Ovary (tissue), 3 donors: ENCODE measurements at regions not wholly inside any gene's neighbourhood (a gene's known extent, or its start where the extent isn't known, plus 50 kb on each side); places are given as distances from the start of the nearest gene placed in this dataset.

Experiments
- EP300 ChIP-seq: sonication (generic); formaldehyde crosslinking; IDR thresholded peaks from one replicate; pipeline ENCODE4 v1.6.1; 2017; ENCODE audit warnings: antibody characterized with exemption
- POLR2A ChIP-seq: fragments of 450-650 bp; IDR thresholded peaks from one replicate; pipeline ENCODE4 v1.6.1; 2017; ENCODE audit warnings: antibody characterized with exemption, mild to moderate bottlenecking, moderate library complexity
- TF ChIP-seq, protein P1 (sequence below), 3 donors: fragments of 450-650 bp in 2 of 3; fragments of 200-600 bp in 1 of 3; IDR thresholded peaks; one replicate each; pipeline versions ENCODE4 v1.5.1 to v1.8.0; 2016 to 2022; ENCODE audit warnings: antibody characterized with exemption in 3 of 3, mild to moderate bottlenecking in 1 of 3
- donor health status: DM: no; HTN: no; CAD: no.

DNA sequence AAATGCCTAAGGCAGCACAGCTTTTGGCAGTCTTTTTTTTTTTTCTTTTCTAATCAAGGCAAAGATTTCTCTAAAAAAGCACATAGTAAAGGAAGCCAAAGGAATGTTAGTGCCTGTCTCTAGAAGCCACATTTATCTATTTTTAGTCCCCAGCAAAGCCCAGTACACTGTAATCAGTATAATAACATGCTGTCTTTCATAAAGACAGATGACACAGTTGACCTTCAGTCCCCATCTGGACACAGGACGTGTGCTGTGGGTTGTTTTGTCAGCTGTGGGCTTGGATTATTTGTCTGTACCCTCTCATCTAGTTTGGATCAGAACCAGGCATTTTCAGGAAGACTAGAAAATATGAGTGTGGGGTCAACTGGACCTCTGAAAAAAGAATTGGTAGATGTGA lies 110.4 kb upstream of the CTNNB1 start:
- TF ChIP-seq, protein P1, sequence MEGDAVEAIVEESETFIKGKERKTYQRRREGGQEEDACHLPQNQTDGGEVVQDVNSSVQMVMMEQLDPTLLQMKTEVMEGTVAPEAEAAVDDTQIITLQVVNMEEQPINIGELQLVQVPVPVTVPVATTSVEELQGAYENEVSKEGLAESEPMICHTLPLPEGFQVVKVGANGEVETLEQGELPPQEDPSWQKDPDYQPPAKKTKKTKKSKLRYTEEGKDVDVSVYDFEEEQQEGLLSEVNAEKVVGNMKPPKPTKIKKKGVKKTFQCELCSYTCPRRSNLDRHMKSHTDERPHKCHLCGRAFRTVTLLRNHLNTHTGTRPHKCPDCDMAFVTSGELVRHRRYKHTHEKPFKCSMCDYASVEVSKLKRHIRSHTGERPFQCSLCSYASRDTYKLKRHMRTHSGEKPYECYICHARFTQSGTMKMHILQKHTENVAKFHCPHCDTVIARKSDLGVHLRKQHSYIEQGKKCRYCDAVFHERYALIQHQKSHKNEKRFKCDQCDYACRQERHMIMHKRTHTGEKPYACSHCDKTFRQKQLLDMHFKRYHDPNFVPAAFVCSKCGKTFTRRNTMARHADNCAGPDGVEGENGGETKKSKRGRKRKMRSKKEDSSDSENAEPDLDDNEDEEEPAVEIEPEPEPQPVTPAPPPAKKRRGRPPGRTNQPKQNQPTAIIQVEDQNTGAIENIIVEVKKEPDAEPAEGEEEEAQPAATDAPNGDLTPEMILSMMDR (IDR thresholded peaks at IDR 0.05), result no peak
- TF ChIP-seq POLR2A, result no peak
- no peak for TF ChIP-seq EP300
